ENCODE measurements at regions not wholly inside any gene's neighbourhood (a gene's known extent, or its start where the extent isn't known, plus 50 kb on each side); places are given as distances from the start of the nearest gene placed in this dataset.

GRCh38 chr18:73201940-73202339 is 334.2 kb upstream of the NETO1 start:
- H3K4me3 ChIP-seq (ENCODE audit: low read depth, low read length), result no peak overlapping the region
- DNase-seq (ENCODE audit: low read depth), result no peak
- TF ChIP-seq, protein P1, sequence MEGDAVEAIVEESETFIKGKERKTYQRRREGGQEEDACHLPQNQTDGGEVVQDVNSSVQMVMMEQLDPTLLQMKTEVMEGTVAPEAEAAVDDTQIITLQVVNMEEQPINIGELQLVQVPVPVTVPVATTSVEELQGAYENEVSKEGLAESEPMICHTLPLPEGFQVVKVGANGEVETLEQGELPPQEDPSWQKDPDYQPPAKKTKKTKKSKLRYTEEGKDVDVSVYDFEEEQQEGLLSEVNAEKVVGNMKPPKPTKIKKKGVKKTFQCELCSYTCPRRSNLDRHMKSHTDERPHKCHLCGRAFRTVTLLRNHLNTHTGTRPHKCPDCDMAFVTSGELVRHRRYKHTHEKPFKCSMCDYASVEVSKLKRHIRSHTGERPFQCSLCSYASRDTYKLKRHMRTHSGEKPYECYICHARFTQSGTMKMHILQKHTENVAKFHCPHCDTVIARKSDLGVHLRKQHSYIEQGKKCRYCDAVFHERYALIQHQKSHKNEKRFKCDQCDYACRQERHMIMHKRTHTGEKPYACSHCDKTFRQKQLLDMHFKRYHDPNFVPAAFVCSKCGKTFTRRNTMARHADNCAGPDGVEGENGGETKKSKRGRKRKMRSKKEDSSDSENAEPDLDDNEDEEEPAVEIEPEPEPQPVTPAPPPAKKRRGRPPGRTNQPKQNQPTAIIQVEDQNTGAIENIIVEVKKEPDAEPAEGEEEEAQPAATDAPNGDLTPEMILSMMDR (IDR thresholded peaks at IDR 0.05; ENCODE audit: low read depth, low read length, missing control alignments), result no peak

- DNase-seq (ENCODE audit: low read depth), result no peak
- TF ChIP-seq, protein P1 (IDR thresholded peaks at IDR 0.05; ENCODE audit: low read depth, low read length, missing control alignments), result no peak
- H3K4me3 ChIP-seq (ENCODE audit: low read depth, low read length), result no peak overlapping the region
Measured at GRCh38 chr18:73199151-73199550, 331.4 kb upstream of the NETO1 start.

- TF ChIP-seq, protein P1 (IDR thresholded peaks at IDR 0.05; ENCODE audit: low read depth, low read length, missing control alignments), result no peak
- no peak for DNase-seq (ENCODE audit: low read depth)
- H3K4me3 ChIP-seq (ENCODE audit: low read depth, low read length), result no peak overlapping the region
Measured at GRCh38 chr18:73189718-73190117, 321.9 kb upstream of the NETO1 start.

GRCh38 chr18:73168236-73168635 is 300.4 kb upstream of the NETO1 start:
- TF ChIP-seq, protein P1 (IDR thresholded peaks at IDR 0.05; ENCODE audit: low read depth, low read length, missing control alignments), result no peak
- DNase-seq (ENCODE audit: low read depth), result no peak
- H3K4me3 ChIP-seq (ENCODE audit: low read depth, low read length), result no peak overlapping the region

DNA sequence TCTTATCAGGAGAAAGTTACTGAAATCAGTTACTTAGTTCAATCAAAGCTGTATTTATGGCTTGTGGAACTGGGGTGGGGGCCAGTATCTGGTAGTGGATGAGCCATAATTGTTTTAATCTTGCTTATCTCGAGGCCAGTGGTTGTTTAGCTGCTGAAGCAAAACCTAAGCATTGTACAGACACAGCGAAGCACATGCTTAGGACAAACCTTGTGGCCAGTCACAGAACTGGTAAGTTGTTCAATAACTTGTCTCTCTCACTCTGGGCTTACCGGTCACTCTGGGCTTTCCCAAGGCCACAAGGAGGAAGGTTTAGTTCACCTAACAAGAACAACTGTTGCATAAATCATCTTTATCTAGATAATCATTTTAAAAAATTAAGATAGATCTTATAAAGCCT is 296.6 kb upstream of the NETO1 start:
- no peak for DNase-seq (ENCODE audit: low read depth)
- TF ChIP-seq, protein P1 (IDR thresholded peaks at IDR 0.05; ENCODE audit: low read depth, low read length, missing control alignments), result no peak
- no peak overlapping the region for H3K4me3 ChIP-seq (ENCODE audit: low read depth, low read length)

- no peak overlapping the region for H3K4me3 ChIP-seq (ENCODE audit: low read depth, low read length)
- TF ChIP-seq, protein P1 (IDR thresholded peaks at IDR 0.05; ENCODE audit: low read depth, low read length, missing control alignments), result no peak
- no peak for DNase-seq (ENCODE audit: low read depth)
Measured at GRCh38 chr18:73163236-73163635, 295.4 kb upstream of the NETO1 start.

DNA sequence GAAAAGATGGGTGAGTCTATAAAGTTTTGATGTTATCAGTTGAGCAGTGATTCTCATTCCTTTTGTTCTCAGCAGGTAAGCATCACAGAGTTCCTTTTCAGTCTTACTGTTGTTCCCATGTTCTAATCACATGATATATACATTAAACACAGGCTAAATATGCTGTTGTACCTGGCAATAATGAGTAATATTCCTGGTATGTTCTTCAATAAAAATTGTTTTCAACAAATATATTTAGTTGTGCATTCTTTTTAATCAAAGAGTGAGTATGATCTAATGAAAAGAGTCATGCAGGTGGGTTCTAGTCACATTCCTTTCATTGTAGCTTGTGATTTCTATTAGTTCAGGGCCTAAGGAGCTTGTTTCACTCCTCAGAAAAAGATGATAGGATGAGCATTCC is 288.3 kb upstream of the NETO1 start:
- TF ChIP-seq, protein P1 (IDR thresholded peaks at IDR 0.05; ENCODE audit: low read depth, low read length, missing control alignments), result no peak
- no peak overlapping the region for H3K4me3 ChIP-seq (ENCODE audit: low read depth, low read length)
- no peak for DNase-seq (ENCODE audit: low read depth)

Data from GM12864 (cell line).